ENCODE measurements at regions not wholly inside any gene's neighbourhood (a gene's known extent, or its start where the extent isn't known, plus 50 kb on each side); places are given as distances from the start of the nearest gene placed in this dataset.

GRCh38 chrX:727738-728621 is 97.4 kb downstream of the SHOX start:
- peak; percentile 35 for DNase-seq

GRCh38 chrX:725971-726370 is 95.4 kb downstream of the SHOX start:
- DNase-seq, result no peak

- DNase-seq, result no peak
These were observed 93.7 kb downstream of the SHOX start for GRCh38 chrX:724256-724655.

- no peak for DNase-seq
These were observed 93.2 kb downstream of the SHOX start for GRCh38 chrX:723781-724180.

GRCh38 chrX:721354-721753 is 90.8 kb downstream of the SHOX start:
- DNase-seq, result no peak

- DNase-seq, result no peak
These were observed 90.2 kb downstream of the SHOX start for GRCh38 chrX:720825-721224.

- no peak for DNase-seq
These were observed 89.7 kb downstream of the SHOX start for GRCh38 chrX:720250-720649.

GRCh38 chrX:716136-716535 is 85.5 kb downstream of the SHOX start:
- DNase-seq, result no peak

- DNase-seq, result no peak
These were observed 83.5 kb downstream of the SHOX start for GRCh38 chrX:714131-714530.
